ENCODE measurements at regions not wholly inside any gene's neighbourhood (a gene's known extent, or its start where the extent isn't known, plus 50 kb on each side); places are given as distances from the start of the nearest gene placed in this dataset.

GRCh38 chr2:236720974-236721540 is 151.4 kb downstream of the ACKR3 start:
- DNase-seq, result no peak

GRCh38 chr2:236724200-236724599 is 154.6 kb downstream of the ACKR3 start:
- DNase-seq, result no peak

GRCh38 chr2:236726701-236727450 is 157.3 kb downstream of the ACKR3 start:
- no peak for DNase-seq

GRCh38 chr2:236728916-236729670 is 159.5 kb downstream of the ACKR3 start:
- no peak for DNase-seq

GRCh38 chr2:236730393-236730792 is 160.8 kb downstream of the ACKR3 start:
- DNase-seq, result no peak

- DNase-seq, result no peak
Observed at GRCh38 chr2:236731767-236732580, 162.3 kb downstream of the ACKR3 start.

- no peak for DNase-seq
Observed at GRCh38 chr2:236733156-236733555, 163.5 kb downstream of the ACKR3 start.

- DNase-seq, result no peak
Observed at GRCh38 chr2:236735825-236736238, 166.2 kb downstream of the ACKR3 start.

- no peak for DNase-seq
Observed at GRCh38 chr2:236738030-236738429, 168.4 kb downstream of the ACKR3 start.

- DNase-seq, result no peak
Observed at GRCh38 chr2:236738896-236739295, 169.3 kb downstream of the ACKR3 start.

GRCh38 chr2:236739663-236740062 is 170.0 kb downstream of the ACKR3 start:
- no peak for DNase-seq

- DNase-seq, result no peak
Observed at GRCh38 chr2:236740506-236740905, 170.9 kb downstream of the ACKR3 start.

GRCh38 chr2:236743039-236743920 is 173.7 kb downstream of the ACKR3 start:
- no peak for DNase-seq

GRCh38 chr2:236743921-236744280 is 174.3 kb downstream of the ACKR3 start:
- DNase-seq, result no peak

GRCh38 chr2:236744281-236744705 is 174.7 kb downstream of the ACKR3 start:
- DNase-seq, result no peak

- no peak for DNase-seq
Observed at GRCh38 chr2:236744716-236745115, 175.1 kb downstream of the ACKR3 start.

GRCh38 chr2:236745420-236746210 is 176.0 kb downstream of the ACKR3 start:
- DNase-seq, result no peak

- no peak for DNase-seq
Observed at GRCh38 chr2:236746833-236747232, 177.2 kb downstream of the ACKR3 start.

- no peak for DNase-seq
Observed at GRCh38 chr2:236747426-236747825, 177.8 kb downstream of the ACKR3 start.

GRCh38 chr2:236747925-236748324 is 178.3 kb downstream of the ACKR3 start:
- DNase-seq, result no peak

GRCh38 chr2:236748385-236748784 is 178.8 kb downstream of the ACKR3 start:
- DNase-seq, result no peak

All from activated gamma-delta T cell treated with Interleukin-2 at 50 U/mL for 16 hours (primary cell).